Fibroblast of the conjunctiva (primary cell): ENCODE measurements at regions not wholly inside any gene's neighbourhood (a gene's known extent, or its start where the extent isn't known, plus 50 kb on each side); places are given as distances from the start of the nearest gene placed in this dataset.

Experiments
- DNase-seq: peaks from one replicate; pipeline ENCODE4 v3.0.0-alpha.2; 2010; ENCODE audit warnings: low read depth

DNA sequence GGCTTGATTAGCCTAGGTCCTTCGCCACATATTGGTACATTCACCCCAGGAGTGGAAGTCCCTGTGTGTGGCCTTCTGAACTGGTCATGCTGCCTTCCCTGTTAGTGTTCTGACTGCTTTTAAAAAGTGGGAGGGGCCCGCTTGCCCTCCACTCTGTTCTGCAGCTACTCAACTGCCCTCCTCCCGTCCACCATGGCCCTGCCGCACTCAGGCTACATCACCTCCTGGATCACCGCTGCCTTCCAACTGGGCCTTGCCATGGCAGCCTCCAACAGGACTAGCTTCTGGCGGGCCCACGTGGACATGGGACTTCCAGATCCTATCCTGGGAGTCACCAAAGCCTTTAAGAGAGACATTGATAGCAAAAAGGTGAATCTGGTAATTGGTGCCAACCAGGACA lies 152.1 kb upstream of the USP24 start:
- no peak for DNase-seq

DNA sequence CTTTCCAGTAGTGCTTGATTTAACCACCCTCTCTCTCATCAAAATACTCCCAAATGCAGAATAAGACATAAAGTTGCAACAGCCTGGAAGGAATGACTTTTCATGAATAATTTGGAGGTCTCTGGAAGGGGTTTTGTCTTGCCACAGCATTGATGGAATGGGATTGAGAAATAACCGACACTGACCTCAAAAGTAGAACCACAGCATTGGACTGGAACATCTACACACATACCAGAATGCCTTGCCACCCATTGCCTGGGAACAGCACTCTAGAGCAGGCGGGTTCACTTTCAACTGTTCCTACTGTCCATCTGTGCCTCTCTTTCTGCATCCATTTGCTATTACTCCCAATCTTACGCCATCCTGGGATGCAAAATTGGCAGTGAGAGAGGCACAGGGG lies 149.1 kb upstream of the USP24 start:
- no peak for DNase-seq

DNA sequence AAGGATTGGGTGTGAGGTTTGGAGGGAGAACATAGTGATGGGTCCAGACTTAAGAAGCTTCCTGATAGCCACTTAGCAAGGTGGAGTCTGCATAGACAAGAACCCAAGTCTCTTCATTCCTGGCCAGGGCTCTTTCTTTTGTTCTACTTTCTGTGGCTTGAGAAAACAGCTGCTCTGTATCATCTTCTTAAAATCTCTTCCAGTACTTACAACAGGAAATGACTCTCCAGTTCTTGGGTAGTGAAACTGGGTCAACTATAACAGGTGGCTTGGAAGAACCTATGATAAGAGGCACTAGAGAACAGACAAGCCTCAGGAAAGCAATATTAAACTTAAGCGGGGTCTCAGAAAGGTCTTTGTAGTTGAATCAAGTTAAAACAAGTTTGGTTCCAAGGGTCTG lies 148.1 kb upstream of the USP24 start:
- DNase-seq = no peak

DNA sequence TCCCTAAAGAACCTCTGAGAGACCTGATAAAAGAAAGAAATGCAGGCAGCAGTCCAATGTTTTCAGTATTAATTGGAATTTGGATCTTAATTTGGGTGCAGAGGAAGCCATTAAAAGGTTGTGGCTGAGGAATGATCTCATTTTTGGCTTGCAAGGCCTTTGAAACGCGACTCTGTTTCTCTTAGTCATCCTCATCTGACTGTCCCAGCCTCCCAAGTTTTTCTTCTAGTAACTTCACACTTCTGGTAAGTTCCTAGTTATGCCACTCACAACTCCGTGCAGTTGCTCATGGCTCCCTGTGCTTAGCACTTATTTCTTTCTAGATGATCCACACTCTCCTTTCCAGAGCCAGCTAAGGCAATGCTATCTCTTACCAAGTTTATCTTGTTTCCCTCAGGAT lies 147.4 kb upstream of the USP24 start:
- DNase-seq = peak; percentile 21

DNA sequence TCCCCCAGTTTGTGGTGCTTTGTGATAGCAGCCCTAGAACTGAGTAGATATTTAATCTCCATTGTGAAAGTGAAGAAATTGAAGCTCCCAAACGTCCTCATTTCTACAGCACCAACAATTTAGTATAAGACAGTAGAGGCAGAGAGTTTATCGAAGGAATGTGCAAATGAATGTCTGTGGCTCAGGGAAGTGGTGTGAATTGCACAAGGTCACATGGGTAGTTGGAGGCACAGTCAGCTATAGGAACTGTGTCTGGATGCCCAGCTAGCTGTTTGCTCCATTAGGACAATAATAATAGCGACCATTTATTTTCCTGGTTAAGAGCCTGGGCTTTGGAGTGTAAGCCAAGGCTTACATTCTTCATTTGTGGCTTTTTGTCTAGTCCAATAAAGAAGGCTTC lies 144.4 kb upstream of the USP24 start:
- no peak for DNase-seq

DNA sequence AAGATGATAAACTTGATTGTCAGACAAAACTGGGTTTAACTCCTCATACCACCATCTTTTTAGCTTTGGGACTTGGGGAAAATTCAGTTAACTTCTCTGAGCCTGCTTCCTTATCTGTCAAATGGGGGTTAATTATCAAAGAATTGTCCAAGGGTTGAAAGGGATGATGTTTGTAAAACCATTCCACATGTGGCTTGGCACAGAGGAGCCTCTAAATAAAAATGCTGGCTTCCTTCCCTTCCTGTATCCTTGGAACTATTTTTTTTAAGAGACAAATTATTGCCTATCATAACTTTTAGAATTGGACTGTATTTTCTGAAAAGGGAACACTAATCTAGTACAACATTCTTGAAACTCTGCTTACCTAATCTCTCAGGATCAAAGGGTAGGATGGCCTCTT lies 143.4 kb upstream of the USP24 start:
- no peak for DNase-seq

DNA sequence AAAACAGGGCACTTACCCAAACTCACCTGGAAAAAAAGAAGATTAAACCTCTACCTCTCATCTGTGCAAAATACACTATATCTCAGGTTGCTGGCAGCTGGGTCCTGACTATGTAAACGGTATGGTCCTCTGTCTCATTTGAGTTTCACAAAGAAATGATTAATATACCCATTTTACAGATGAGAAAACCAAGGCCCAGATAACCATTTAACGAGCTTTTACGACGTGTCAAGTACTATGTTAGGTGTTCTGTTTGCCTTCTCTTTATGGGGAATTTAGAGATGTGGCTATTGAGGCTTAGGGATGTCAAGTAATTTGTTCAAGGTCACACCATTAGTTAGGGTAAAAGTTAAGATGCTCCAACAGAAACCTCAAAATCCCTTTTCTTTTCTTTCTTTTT lies 140.4 kb upstream of the USP24 start:
- no peak for DNase-seq

DNA sequence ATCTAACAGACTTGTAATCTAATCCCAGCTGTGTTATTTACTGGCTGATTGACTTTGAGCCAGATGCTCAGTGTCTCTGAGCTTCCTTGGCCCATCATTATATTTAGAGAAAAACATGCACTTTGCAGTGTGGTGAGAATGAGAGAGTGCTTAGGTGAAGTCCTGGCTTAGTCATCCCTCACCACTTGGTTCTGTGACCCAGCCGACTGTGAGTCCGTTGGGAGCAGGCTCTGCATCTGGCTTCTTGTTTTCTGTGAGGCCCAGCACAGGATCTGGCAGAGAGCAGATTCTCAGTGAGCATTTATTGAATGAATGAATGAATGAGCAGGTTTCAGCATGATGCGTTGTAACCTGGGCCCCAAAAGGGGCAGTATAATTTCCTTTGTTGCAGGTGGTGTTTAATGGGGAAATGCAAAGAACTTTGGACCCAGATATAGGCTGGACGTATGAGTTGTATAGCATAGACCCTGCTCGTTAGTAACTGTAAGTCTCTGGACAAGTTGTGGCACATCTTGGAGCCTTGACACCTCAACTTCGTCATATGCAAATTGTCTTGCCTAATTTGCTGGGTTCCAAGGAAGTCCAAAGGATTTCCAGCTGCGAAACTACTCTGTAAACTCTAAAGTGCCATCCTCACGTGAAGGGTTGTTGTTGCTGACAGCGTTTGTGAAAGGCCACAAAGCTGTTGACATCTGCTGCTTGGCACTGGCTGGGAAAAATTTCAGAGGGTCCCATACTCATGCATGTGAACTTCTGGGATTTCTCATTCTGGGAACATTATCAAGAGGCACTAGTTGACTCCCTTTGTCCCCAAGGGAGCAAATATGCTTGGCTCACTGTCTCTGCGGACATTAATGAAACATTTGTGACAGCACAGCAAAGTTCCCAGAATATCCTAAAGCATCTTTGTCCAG lies 138.8 kb upstream of the USP24 start:
- DNase-seq = no peak

DNA sequence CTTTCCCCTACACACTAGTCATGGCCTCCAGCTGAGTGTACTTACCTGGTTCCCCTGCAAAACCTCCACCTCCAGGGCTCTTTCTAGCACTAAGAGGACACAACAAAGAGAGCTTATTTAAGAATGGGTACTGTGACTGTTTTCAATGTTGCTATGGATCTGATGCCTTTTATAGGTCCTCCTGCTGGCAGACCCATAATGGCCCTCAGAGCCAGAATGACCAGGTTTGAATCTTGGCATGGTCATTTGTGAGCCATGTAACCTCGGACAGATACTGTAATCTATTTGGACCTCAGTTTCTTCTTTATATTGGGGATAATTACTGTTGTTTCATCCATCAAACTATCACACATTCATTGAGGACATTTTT lies 137.6 kb upstream of the USP24 start:
- no peak for DNase-seq

DNA sequence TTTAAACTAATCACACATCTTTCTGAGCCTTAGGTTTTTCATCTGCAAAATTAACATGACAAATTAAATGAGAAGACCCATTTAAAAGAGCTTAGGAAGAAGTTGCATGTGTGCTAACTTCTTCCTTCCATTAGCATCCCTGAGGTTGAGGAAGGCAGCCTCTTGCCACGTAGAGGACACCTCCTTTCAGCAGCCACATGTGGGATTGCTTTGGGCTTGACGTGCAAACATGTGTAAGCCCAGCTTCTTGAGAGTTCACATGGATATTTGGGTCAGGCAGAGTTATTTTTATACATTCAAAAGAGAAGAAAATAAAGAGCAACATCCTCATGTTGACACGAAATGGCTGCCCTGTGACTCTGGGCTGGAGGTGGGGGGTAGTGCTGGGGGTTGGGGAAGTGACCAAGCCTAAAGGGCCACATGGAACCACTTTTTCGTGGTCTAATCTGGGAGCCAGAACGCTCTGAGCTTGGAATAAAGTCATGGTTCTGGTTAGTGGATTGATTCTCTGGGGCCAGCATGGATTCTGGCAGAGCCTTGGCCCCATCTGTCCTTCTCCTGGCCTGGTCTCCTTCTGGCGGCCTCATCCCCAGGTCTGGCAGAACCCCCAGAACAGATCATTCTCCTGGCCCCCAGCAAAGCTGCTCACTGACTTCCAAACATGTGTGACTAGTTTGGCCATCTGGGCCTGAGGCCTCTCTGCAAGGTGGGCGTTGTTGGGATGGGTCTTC lies 137.1 kb upstream of the USP24 start:
- DNase-seq = peak; percentile 18

DNA sequence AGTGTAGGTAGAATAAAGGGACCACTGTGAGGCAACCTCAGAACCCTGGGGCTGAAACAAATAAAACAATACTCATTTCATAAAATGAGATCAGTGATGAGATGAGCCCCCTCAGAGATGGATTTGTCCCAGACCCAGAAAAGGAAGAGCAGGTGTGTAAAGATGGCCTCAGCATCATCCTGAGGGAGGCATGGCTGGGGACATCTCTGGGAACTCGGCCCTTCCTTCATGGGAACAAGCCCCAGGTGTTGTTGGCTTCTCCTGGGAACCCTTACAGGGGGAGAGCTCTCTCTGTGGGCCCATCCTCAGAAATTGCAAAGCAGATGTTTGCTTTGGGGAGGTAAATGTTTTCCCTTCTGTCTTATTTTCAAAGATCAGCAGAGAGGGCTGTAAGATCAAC lies 133.2 kb upstream of the USP24 start:
- no peak for DNase-seq

DNA sequence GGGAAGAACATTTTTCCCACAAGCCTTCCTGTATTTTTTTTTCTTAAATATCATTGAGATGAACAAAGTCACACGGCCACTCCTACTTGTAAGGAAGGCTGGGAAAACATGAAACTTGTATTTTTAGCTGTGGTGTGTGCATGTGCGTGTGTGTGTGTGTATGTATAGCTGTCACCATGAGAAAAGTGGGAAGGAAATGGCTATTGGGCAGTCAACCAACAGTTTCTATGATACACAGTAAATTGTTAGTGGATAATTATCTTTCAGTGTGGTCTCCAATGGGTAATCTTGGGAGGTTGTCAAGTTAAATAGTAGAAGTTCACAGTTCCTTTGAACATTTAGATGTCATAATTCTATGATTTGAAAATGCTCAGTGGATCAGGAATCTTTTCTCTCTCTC lies 132.7 kb upstream of the USP24 start:
- no peak for DNase-seq

DNA sequence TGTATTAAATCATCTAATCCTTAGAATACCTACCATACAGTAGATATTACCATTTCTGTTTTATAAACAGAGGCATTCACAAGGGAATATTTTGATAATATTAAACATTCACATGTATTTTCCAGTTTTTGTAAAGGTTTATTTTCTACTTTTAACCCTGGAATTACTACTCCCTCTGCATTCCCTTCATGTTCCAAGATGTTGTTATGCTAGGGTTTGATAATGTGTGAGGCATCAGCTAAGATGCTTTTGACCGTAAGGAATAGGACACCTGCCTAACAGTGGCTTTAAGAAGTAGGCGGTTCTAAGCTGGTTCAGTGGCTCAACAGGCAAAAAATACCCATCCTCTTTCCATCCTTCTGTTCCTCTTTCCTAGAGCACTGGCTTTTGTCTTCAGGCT lies 131.9 kb upstream of the USP24 start:
- DNase-seq = no peak

DNA sequence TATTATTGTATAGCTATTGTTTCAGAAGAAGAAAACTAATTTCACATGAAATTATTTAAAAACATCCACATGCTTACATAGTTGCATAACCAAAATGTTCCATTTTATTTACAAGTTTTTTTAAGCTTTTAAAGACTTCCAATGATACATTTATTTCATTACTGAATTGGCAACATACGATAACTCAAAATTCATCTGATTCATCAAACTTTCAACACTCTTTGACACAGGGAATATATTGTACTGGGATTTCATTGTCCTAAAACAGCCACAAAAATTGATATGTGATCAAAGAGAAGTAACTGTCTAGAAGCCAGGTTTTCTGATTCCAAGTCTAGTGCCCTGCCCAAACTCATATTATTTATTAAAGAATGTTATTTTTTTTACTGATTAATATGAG lies 131.4 kb upstream of the USP24 start:
- DNase-seq = no peak

DNA sequence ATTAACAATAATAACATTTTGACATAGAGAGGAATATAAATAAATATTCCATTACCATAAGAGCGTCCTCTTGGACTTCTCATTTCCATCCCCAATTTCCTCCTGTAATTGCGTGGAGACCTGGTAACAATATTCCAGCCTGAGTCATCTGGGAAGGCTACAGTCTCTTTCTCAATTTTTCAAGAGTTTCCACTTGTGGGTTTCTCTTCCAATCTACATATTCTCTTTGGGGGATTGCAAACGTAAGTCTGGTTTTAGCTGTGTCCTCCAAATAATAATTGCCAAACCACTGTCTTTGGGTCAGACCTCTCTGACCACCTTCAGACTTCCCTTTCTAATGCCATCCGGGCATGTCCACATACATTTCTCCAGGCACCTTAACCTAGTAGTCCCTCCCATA lies 124.5 kb upstream of the USP24 start:
- DNase-seq = no peak

DNA sequence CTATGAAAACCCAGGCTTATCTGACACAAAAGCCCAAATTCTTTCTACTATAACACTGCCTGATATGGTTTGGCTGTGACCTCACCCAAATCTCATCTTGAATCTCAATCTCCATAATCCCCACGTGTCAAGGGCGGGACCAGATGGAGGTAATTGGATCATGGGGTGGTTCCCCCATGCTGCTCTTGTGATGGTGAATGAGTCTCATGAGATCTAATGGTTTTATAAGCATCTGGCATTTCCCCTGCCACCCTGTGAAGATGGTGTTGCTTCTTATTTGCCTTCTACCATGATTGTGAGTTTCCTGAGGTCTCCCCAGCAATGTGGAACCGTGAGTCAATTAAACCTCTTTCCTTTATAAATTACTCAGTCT lies 123.3 kb upstream of the USP24 start:
- DNase-seq = no peak

DNA sequence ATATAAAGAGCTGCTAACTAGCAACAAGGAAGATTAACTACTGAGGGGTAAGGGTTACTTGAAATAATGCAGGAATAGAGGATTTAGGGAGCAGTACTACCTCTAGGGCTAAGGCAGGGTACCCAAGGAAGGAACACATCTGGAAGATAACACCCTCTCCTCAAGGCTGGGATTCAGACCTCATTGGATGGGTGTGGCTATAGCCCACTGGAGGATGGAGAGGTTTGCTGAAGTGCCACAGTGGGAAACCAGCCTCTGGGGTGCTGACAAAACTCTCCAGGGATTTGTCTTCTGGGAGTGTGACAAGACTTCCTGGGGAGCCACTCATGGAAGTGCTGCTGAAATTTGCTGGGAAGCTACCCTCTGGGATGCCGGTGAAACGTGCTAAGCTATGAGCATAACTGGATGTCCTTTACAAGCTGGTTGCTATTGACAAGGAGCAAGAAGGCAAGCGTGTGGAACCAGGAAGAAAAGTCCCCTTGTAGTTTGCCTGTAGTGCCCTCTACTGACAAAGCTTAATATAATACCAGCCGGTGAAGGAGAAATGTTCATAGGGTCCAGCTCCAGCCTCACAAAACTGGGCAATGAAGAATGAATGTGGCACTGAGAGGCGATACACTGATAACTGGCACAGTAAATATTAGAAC lies 122.8 kb upstream of the USP24 start:
- DNase-seq = peak; percentile 50

DNA sequence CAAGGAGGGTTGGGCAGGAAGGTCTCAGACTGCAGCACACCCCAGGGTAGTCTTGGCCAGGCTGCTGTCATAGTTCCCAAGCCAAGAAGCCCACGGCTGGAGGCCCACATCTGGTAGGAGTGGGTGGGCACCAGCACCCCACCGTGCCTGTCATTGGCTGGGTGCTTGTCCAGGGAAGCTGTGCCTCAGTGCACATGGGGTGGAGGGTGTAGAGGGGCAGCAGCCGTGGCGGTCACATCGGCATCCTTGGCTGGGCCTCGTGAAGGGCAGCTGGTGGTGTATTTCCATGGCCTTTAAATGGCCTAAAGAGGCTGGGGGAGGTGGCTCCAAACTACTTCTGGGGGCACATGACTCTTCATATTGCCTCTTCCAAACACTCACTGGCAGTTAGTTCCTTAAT lies 119.6 kb upstream of the USP24 start:
- no peak for DNase-seq

DNA sequence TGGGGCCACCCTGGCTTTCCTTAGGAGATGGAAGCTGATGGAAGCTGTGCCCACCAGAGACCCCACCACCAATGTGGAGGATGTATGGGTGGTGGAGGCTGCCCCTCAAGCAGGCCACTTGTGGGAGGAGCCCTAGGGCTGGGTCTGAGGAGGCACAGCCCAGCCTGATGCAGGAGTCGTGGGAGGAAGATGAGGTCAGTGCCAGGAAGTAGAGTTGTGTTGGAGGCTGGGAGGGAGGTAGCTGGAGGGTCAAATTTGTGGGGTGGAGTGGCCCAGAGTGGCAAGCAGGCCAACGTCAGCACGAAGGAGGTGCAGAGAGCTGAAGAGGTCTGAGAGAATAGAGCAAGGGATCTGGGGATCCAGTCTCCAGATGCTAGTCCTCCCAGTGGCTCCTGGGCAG lies 119.0 kb upstream of the USP24 start:
- DNase-seq = no peak

DNA sequence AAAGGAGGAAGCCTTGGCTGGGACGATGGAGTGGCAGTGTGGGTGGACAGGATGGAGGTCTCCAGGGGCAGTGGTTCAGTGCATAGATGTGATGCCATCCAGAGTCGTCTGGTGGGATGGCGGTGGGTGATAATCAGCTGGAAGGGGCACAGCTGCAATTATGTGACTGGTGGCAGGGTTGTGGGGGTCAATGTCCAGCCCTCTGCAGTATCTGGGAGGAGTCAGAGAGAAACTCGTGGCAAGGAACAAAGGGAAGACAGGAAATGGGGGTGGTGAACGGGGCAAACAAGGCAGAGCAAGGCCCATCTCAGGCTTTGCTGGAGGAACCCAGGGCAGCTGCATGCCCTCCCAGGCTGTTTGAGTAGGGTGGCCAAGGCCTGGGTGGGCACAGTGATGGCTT lies 118.3 kb upstream of the USP24 start:
- DNase-seq = no peak

DNA sequence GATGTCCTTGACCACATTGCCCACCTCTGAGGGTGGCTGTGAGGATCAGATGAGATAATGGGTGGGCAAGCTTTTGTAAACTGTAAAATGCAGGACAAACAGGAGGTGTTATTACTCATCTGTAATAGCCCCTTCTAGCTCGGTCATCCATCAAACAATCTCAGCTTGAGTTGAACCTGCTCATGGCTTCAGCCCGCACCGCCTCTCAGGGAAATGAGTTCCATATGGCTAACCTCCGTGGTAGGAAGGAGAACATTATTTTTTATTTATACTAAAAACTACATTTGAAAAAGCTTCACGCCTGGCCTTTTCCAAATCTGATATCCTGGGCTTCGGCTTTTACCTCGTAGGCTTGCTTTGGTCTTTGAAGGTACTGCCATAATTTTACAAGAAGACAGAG lies 116.2 kb upstream of the USP24 start:
- no peak for DNase-seq

DNA sequence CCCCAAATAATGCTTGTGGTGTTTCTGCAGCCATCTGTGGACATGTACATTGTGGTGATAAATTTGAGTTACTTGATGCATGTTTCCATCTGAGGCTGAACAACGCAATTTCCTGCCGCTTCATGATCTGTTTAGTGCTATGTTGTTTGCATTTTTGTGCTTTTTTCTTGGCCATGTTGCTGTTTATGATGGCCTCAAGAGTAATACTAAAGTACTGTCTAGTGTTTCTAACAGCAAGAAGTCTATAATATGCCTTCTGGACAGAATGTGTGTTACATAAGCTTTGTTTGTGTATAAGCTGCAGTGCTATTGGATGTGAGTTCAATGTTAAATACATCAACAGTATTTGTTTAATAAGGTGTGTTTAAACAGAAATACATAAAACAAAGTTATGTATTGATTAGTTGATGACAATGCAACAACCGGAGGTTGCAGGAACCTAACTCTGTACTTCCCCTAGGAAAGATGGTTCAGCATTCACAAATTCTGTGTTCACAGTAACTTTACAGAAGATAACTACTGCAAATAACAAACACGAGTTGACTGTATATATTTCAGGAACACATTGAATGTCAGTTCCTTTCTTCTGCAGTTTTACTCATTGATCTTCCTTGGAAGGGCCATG lies 114.8 kb upstream of the USP24 start:
- no peak for DNase-seq

DNA sequence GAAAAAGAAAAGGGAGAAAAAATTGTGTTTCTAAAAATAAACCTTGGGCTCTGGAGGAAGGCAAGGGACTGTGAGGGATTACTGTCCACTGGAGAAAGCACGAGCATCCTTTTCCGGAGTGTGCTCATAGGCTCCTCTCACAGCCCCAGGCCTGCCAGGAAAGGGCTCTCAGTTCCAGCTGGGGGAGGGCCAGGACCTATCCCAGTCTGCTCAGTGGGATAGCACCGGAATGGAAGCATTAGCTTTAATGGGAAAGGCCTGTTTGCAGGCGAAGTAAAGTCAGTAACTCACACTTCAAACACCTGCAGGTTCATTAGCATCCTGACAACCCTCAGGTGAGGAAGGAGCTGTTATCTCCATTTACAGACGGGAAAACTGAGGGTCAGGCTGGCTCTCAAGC lies 113.9 kb upstream of the USP24 start:
- no peak for DNase-seq
